ENCODE measurements at regions not wholly inside any gene's neighbourhood (a gene's known extent, or its start where the extent isn't known, plus 50 kb on each side); places are given as distances from the start of the nearest gene placed in this dataset.

DNA sequence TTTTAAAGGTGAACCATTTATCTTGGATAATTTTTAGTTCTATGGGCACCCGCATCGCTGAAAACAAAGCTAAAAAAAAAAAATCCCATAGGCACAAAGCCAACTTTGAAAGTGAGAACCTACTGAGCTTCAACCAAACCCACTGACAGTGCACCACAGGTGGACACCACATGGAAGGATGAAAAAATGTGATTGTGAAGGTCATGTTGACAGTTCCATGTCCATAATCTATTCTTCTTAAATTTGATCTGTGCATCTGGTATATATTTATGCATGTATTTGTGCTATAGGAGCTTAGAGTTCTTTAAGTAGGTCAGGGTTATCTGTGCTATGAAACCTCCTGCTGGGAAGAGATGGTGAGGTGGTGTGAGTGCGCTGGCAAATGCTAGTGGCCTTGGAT lies 374.3 kb downstream of the SPRY1 start:
- Histone ChIP-seq H3K4me3 (replicated peaks in 1 of 4; ENCODE audit: control extremely low read depth in 1 of 4, insufficient read depth in 1 of 4, low read depth in 3 of 4, low read length in 4 of 4) (no peak overlapping the region), H3K27me3 (ENCODE audit: control insufficient read depth, insufficient read depth, low read length) (no peaks in the 10 kb centered on the region), H3K9ac (ENCODE audit: insufficient read depth, low read length) (no peak overlapping the region), H3K9me3 (ENCODE audit: control insufficient read depth, insufficient read depth, low read depth, low read length) (no peaks in the 10 kb centered on the region), H4K20me1 (ENCODE audit: control insufficient read depth, extremely low read depth, insufficient read depth, low read length) (no peaks in the 10 kb centered on the region), H3K4me1 (ENCODE audit: control insufficient read depth, extremely low read depth, insufficient read depth, low read length) (no peaks in the 10 kb centered on the region), H3K27ac (ENCODE audit: insufficient read depth, low read length) (no peak overlapping the region), H3K4me2 (ENCODE audit: extremely low read depth, insufficient read depth, low read length) (no peak overlapping the region), H2AFZ (ENCODE audit: low read length) (no peak overlapping the region), H3K79me2 (ENCODE audit: control insufficient read depth, insufficient read depth, low read length) (no peaks in the 10 kb centered on the region), H3K36me3 (ENCODE audit: control insufficient read depth, insufficient read depth, low read length) (no peaks in the 10 kb centered on the region)
- DNase-seq (ENCODE audit: low read depth in 2 of 2): no peak
- TF ChIP-seq, protein P1, sequence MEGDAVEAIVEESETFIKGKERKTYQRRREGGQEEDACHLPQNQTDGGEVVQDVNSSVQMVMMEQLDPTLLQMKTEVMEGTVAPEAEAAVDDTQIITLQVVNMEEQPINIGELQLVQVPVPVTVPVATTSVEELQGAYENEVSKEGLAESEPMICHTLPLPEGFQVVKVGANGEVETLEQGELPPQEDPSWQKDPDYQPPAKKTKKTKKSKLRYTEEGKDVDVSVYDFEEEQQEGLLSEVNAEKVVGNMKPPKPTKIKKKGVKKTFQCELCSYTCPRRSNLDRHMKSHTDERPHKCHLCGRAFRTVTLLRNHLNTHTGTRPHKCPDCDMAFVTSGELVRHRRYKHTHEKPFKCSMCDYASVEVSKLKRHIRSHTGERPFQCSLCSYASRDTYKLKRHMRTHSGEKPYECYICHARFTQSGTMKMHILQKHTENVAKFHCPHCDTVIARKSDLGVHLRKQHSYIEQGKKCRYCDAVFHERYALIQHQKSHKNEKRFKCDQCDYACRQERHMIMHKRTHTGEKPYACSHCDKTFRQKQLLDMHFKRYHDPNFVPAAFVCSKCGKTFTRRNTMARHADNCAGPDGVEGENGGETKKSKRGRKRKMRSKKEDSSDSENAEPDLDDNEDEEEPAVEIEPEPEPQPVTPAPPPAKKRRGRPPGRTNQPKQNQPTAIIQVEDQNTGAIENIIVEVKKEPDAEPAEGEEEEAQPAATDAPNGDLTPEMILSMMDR (conservative IDR thresholded peaks at IDR 0.05 in 1 of 2, IDR thresholded peaks at IDR 0.05 in 1 of 2; ENCODE audit: low read depth in 1 of 2, low read length in 2 of 2): no peak
- no peak for TF ChIP-seq EZH2 (IDR thresholded peaks at IDR 0.05; ENCODE audit: low read length, missing control alignments)

DNA sequence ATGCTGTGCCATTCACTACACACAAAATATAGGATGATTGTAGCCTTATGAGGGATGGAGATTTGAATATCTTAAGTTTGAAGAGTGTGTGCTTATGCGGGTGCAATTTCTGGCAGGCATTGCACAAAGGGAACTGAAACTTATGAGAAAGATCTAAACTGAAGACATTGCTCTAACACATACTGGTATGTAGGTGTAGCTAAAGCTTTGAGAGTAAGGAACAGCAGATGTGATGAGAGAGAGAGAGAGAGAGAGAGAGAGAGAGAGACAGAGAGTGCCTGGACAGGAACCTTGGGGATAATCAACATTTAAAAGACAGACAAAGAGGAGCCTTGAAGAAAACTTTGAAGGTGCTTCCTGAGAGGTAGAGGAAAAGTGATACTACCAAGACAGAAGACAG lies 379.7 kb downstream of the SPRY1 start:
- Histone ChIP-seq H3K36me3 (ENCODE audit: control insufficient read depth, insufficient read depth, low read length) (no peaks in the 10 kb centered on the region), H2AFZ (ENCODE audit: low read length) (no peak overlapping the region), H3K4me2 (ENCODE audit: extremely low read depth, insufficient read depth, low read length) (no peak overlapping the region), H4K20me1 (ENCODE audit: control insufficient read depth, extremely low read depth, insufficient read depth, low read length) (no peaks in the 10 kb centered on the region), H3K9ac (ENCODE audit: insufficient read depth, low read length) (no peak overlapping the region), H3K27ac (ENCODE audit: insufficient read depth, low read length) (no peak overlapping the region), H3K9me3 (ENCODE audit: control insufficient read depth, insufficient read depth, low read depth, low read length) (no peaks in the 10 kb centered on the region), H3K79me2 (ENCODE audit: control insufficient read depth, insufficient read depth, low read length) (no peaks in the 10 kb centered on the region), H3K4me1 (ENCODE audit: control insufficient read depth, extremely low read depth, insufficient read depth, low read length) (no peaks in the 10 kb centered on the region), H3K27me3 (ENCODE audit: control insufficient read depth, insufficient read depth, low read length) (no peaks in the 10 kb centered on the region), H3K4me3 (replicated peaks in 1 of 4; ENCODE audit: control extremely low read depth in 1 of 4, insufficient read depth in 1 of 4, low read depth in 3 of 4, low read length in 4 of 4) (no peak overlapping the region)
- DNase-seq (ENCODE audit: low read depth in 2 of 2): no peak
- no peak for TF ChIP-seq EZH2 (IDR thresholded peaks at IDR 0.05; ENCODE audit: low read length, missing control alignments)
- TF ChIP-seq, protein P1 (conservative IDR thresholded peaks at IDR 0.05 in 1 of 2, IDR thresholded peaks at IDR 0.05 in 1 of 2; ENCODE audit: low read depth in 1 of 2, low read length in 2 of 2): no peak

DNA sequence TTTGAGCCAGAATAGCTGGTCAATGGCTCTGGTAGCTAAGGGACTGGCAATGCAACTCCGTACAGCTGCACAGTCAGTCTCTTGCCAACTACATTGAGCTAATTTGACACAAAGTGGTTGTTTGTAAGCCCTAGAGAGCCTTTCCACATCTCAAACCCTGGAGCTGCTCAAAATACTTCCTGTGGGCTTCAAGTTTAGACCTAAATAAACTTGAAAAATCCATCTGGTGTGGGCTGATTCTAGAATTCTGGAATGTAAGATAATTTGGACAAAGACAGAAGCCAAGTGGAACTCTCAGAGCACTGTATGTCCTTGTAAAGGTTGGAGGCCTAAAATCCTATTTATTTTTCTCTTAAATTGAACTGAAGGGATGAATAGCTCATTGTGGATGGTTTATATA lies 380.8 kb downstream of the SPRY1 start:
- peak overlapping the region; percentile 26 for H2AFZ ChIP-seq (ENCODE audit: low read length)
- H3K36me3 ChIP-seq (ENCODE audit: control insufficient read depth, insufficient read depth, low read length): no peaks in the 10 kb centered on the region
- H3K9me3 ChIP-seq (ENCODE audit: control insufficient read depth, insufficient read depth, low read depth, low read length): no peaks in the 10 kb centered on the region
- no peak overlapping the region for H3K4me2 ChIP-seq (ENCODE audit: extremely low read depth, insufficient read depth, low read length)
- no peaks in the 10 kb centered on the region for H4K20me1 ChIP-seq (ENCODE audit: control insufficient read depth, extremely low read depth, insufficient read depth, low read length)
- H3K4me1 ChIP-seq (ENCODE audit: control insufficient read depth, extremely low read depth, insufficient read depth, low read length): no peaks in the 10 kb centered on the region
- no peak overlapping the region for H3K27ac ChIP-seq (ENCODE audit: insufficient read depth, low read length)
- H3K4me3 ChIP-seq (replicated peaks in 1 of 4; ENCODE audit: control extremely low read depth in 1 of 4, insufficient read depth in 1 of 4, low read depth in 3 of 4, low read length in 4 of 4): no peak overlapping the region
- H3K9ac ChIP-seq (ENCODE audit: insufficient read depth, low read length): no peak overlapping the region
- H3K79me2 ChIP-seq (ENCODE audit: control insufficient read depth, insufficient read depth, low read length): no peaks in the 10 kb centered on the region
- H3K27me3 ChIP-seq (ENCODE audit: control insufficient read depth, insufficient read depth, low read length): no peaks in the 10 kb centered on the region
- TF ChIP-seq EZH2 (IDR thresholded peaks at IDR 0.05; ENCODE audit: low read length, missing control alignments): no peak
- TF ChIP-seq, protein P1 (conservative IDR thresholded peaks at IDR 0.05 in 1 of 2, IDR thresholded peaks at IDR 0.05 in 1 of 2; ENCODE audit: low read depth in 1 of 2, low read length in 2 of 2): no peak
- DNase-seq (ENCODE audit: low read depth in 2 of 2): peak; percentile 53 to 61

Data from fibroblast of lung (primary cell).